Glutamatergic neuron (in vitro differentiated cells): ENCODE measurements at regions not wholly inside any gene's neighbourhood (a gene's known extent, or its start where the extent isn't known, plus 50 kb on each side); places are given as distances from the start of the nearest gene placed in this dataset.

Source experiments
- DNase-seq: peaks from one replicate; pipeline ENCODE4 v3.0.0; 2022
- H3K27ac Mint-ChIP-seq: one replicate; pipeline ENCODE4 v1.8.0; 2020; ENCODE audit warnings: mild to moderate bottlenecking, mixed read lengths, inconsistent platforms; ENCODE audit not compliant: unreplicated experiment
- H3K27me3 Mint-ChIP-seq: one replicate; pipeline ENCODE4 v1.8.0; 2020; ENCODE audit warnings: mild to moderate bottlenecking, moderate library complexity, mixed read lengths, inconsistent platforms; ENCODE audit not compliant: unreplicated experiment
- H3K36me3 Mint-ChIP-seq: one replicate; pipeline ENCODE4 v1.8.0; 2020; ENCODE audit warnings: mild to moderate bottlenecking, mixed read lengths, inconsistent platforms; ENCODE audit not compliant: unreplicated experiment
- H3K4me1 Mint-ChIP-seq: one replicate; pipeline ENCODE4 v1.8.0; 2020; ENCODE audit warnings: mild to moderate bottlenecking, low read depth, mixed read lengths, inconsistent platforms; ENCODE audit not compliant: unreplicated experiment
- H3K4me3 Mint-ChIP-seq: one replicate; pipeline ENCODE4 v1.8.0; 2020; ENCODE audit warnings: mild to moderate bottlenecking, mixed read lengths, inconsistent platforms; ENCODE audit not compliant: unreplicated experiment
- H3K9me3 Mint-ChIP-seq: one replicate; pipeline ENCODE4 v1.8.0; 2020; ENCODE audit warnings: mild to moderate bottlenecking, moderate library complexity, mixed read lengths, inconsistent platforms; ENCODE audit not compliant: unreplicated experiment
- CTCF ChIP-seq: fragments of 200-600 bp; sonication (generic); IDR thresholded peaks from one replicate; pipeline ENCODE4 v1.5.0; 2021; ENCODE audit not compliant: partially characterized antibody, unreplicated experiment

- no peak overlapping the region for H3K27ac Mint-ChIP-seq
- H3K9me3 Mint-ChIP-seq: no peaks in the 10 kb centered on the region
Measured at GRCh38 chr1:203985676-203986075, 87.2 kb upstream of the SOX13 start.

GRCh38 chr1:203986887-203987461, 85.9 kb upstream of the SOX13 start:
- Mint-ChIP-seq H3K4me3 (no peak overlapping the region), H3K27ac (no peak overlapping the region), H3K9me3 (no peaks in the 10 kb centered on the region)

More at GRCh38 chr1:203985676-203986075, 87.2 kb upstream of the SOX13 start:
- Mint-ChIP-seq H3K36me3 (no peaks in the 10 kb centered on the region), H3K4me1 (no peaks in the 10 kb centered on the region), H3K27me3 (no peaks in the 10 kb centered on the region), H3K4me3 (no peak overlapping the region)
- no peak for TF ChIP-seq CTCF
- no peak for DNase-seq

GRCh38 chr1:203990118-203990517, 82.8 kb upstream of the SOX13 start:
- Mint-ChIP-seq H3K36me3 (no peaks in the 10 kb centered on the region), H3K4me3 (no peak overlapping the region), H3K4me1 (no peaks in the 10 kb centered on the region), H3K9me3 (no peaks in the 10 kb centered on the region), H3K27ac (no peak overlapping the region), H3K27me3 (no peaks in the 10 kb centered on the region)
- TF ChIP-seq CTCF: no peak
- DNase-seq: no peak

More at GRCh38 chr1:203986887-203987461, 85.9 kb upstream of the SOX13 start:
- TF ChIP-seq CTCF: no peak
- H3K4me1 Mint-ChIP-seq: no peaks in the 10 kb centered on the region
- no peak for DNase-seq
- no peaks in the 10 kb centered on the region for H3K36me3 Mint-ChIP-seq
- no peaks in the 10 kb centered on the region for H3K27me3 Mint-ChIP-seq

- Mint-ChIP-seq H3K27me3 (no peaks in the 10 kb centered on the region), H3K9me3 (no peaks in the 10 kb centered on the region), H3K36me3 (no peaks in the 10 kb centered on the region), H3K4me3 (no peak overlapping the region), H3K27ac (no peak overlapping the region), H3K4me1 (no peaks in the 10 kb centered on the region)
- no peak for TF ChIP-seq CTCF
- DNase-seq: no peak
Measured at GRCh38 chr1:203992440-203992839, 80.5 kb upstream of the SOX13 start.

GRCh38 chr1:203993256-203993655, 79.7 kb upstream of the SOX13 start:
- H3K27me3 Mint-ChIP-seq: no peaks in the 10 kb centered on the region
- H3K4me1 Mint-ChIP-seq: no peaks in the 10 kb centered on the region
- DNase-seq: no peak
- no peak for TF ChIP-seq CTCF
- no peak overlapping the region for H3K4me3 Mint-ChIP-seq
- H3K36me3 Mint-ChIP-seq: no peaks in the 10 kb centered on the region
- peaks cover 3% of the 10 kb centered on the region for H3K9me3 Mint-ChIP-seq
- no peak overlapping the region for H3K27ac Mint-ChIP-seq
